Fibroblast of villous mesenchyme (primary cell): ENCODE measurements at regions not wholly inside any gene's neighbourhood (a gene's known extent, or its start where the extent isn't known, plus 50 kb on each side); places are given as distances from the start of the nearest gene placed in this dataset.

Experiments used
- DNase-seq: peaks from one replicate; pipeline ENCODE4 v3.0.0-alpha.2; 2010; ENCODE audit warnings: low read depth
- H3K4me3 ChIP-seq: 2 replicates; pipeline ENCODE4 v1.5.1; 2011; ENCODE audit warnings: low read depth, mild to moderate bottlenecking, low read length
- TF ChIP-seq, protein P1 (sequence below): IDR thresholded peaks from 2 replicates; pipeline ENCODE4 v1.5.1; 2012; ENCODE audit warnings: low read depth, mild to moderate bottlenecking, low read length; ENCODE audit not compliant: insufficient read depth

DNA sequence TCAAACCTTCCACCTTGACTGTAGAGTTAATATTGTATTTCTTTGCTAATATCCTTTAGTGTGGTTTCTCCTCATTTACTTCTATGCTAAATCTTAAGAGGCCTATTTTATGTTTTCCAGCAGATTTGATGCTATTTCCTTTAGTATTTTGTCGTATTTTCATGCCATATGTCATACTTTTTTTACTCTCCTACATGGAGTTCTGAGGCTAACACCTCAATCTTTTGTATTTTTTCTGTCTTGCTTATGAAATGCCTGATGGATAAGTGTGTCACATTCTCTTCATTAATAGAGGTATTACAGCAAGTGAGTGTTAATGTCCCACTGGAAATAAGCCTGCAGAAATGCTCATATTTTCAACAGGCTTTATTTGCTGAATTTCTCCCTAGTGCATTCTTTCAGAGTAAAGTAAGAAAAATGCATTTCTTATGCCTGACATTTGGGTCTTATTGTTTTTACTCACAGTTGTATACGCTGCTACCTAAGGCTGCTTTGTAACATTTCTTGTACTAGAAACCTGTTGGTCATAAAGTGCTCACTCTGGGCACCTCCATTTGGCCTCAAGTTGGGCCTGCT is 63.2 kb downstream of the DIPK2A start:
- TF ChIP-seq, protein P1, sequence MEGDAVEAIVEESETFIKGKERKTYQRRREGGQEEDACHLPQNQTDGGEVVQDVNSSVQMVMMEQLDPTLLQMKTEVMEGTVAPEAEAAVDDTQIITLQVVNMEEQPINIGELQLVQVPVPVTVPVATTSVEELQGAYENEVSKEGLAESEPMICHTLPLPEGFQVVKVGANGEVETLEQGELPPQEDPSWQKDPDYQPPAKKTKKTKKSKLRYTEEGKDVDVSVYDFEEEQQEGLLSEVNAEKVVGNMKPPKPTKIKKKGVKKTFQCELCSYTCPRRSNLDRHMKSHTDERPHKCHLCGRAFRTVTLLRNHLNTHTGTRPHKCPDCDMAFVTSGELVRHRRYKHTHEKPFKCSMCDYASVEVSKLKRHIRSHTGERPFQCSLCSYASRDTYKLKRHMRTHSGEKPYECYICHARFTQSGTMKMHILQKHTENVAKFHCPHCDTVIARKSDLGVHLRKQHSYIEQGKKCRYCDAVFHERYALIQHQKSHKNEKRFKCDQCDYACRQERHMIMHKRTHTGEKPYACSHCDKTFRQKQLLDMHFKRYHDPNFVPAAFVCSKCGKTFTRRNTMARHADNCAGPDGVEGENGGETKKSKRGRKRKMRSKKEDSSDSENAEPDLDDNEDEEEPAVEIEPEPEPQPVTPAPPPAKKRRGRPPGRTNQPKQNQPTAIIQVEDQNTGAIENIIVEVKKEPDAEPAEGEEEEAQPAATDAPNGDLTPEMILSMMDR = no peak
- DNase-seq = no peak
- no peak overlapping the region for H3K4me3 ChIP-seq

DNA sequence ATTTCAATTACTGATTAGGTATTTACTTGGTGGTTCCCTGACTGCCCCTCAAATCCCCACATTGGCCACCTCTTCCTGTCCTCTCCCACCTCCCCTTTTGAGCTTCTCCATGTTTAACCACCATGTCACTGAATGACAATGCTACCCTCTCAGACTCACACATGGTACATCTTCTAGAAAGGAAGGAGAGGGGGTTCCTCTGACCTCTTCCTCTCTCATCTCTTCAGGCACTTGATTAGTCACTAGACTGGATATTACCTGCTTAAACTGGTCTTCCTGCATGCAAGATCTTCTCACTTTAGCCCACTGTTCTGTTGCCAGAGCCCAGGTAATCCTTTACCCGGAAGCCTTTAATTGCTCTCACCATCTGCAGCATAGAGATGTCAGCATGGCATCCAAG is 64.9 kb downstream of the DIPK2A start:
- TF ChIP-seq, protein P1 = no peak
- no peak overlapping the region for H3K4me3 ChIP-seq
- DNase-seq = no peak

DNA sequence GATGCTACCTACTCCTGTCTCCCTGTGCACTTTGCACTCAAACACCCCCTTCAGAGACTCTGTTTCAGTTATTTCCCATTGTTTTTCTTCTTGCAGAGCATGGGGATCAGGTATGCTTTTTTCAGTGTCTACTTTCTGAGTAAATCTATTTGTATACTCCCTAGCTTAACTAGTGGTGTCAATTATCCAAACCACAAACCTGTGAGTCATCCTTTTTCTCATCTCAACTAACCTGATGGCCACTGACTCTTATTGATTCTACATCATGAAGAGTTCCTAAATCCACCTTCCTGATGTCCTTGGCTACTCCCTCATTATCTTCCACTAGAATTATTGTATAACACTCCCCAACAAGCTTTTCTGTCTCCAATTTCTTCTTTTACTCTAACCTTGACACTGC is 68.0 kb downstream of the DIPK2A start:
- H3K4me3 ChIP-seq = no peak overlapping the region

DNA sequence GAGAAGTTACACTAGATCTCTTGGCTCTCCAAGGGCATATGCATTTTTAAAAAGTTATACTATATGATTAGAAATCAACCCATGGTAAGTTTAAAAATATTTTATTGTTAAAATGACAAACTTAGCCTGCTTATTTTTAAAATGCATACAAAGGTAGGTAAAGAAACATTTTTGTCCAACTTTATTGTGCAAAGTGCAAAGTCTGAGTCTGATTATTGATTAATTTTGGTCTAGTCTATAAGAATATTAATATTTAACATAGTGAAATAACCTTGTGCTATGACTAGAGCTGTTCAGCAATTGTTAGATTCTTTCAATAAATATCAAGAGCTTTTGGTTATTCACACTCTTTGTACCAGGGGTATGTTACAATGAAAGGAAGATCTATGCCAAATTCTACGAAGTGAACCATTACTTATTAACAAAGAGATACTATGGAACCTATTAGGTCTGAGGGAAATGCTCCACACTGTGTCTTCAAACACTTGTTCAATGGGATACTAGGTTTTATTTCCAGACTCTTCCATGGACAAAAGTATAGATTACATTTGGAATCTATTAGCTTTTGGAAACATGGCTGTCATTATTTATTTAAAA is 70.4 kb downstream of the DIPK2A start:
- TF ChIP-seq, protein P1 = no peak
- no peak overlapping the region for H3K4me3 ChIP-seq
- no peak for DNase-seq

More for the DNA sequence above, 68.0 kb downstream of the DIPK2A start:
- no peak for DNase-seq
- TF ChIP-seq, protein P1 = no peak

DNA sequence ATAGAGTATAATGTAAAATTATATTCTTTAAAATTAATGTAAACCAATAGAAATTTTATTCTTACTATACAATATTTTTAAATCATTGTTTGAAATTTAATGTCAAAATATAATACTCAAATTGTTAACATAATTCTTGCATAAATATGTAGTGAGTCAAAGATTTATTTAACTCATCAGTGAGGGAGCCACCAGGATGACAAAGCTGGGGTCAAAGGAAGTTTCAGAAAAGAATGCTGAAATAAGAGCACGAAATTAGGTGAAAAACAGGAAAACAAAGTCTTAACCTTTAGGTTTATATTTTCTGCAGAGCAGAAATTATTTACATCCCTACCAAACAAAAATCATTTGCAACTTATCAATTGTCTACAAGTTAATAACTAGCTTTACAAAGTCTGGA is 74.1 kb downstream of the DIPK2A start:
- H3K4me3 ChIP-seq = no peak overlapping the region
- DNase-seq = no peak
- TF ChIP-seq, protein P1 = no peak

DNA sequence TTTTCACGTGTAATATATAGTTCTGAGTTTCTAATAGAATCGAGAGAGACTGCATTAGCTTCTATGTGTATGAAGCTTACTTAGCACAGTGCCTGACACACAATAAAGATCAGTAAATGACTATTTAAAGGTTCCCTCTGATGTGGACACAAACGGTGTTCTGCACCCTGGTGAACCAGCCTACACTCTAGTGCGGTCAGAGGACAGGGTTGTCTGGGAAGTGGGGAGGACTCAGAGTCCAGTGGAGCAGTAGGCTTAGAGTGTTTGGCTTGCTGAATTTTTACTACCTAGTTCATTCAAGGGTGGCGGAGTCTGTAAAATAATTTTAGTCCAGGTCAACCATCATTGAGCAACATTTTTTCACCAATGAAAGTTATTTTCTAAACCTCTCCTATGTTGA is 77.8 kb downstream of the DIPK2A start:
- no peak overlapping the region for H3K4me3 ChIP-seq
- TF ChIP-seq, protein P1 = no peak
- no peak for DNase-seq

DNA sequence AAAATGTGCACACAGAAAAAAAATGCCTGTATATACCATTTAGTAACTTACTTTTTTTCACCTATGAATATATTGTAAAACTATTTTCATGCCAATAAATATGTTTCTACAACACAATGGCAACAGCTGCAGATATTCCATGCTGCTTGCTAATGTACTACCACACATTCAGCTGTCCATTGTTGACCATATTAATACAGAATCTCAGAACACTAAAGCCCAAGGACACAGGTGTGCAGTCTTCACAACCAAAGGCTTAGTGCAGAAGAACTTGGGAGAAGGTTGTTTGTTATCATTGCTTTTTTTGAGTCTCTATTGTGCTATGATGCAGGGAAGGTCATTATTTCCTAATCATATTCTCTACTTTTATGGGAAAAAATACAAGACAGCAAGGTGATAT is 79.6 kb downstream of the DIPK2A start:
- TF ChIP-seq, protein P1 = no peak
- no peak overlapping the region for H3K4me3 ChIP-seq
- no peak for DNase-seq
